ENCODE measurements at regions not wholly inside any gene's neighbourhood (a gene's known extent, or its start where the extent isn't known, plus 50 kb on each side); places are given as distances from the start of the nearest gene placed in this dataset.

- no peaks in the 10 kb centered on the region for H3K4me1 Mint-ChIP-seq (ENCODE audit: low read depth, unreplicated experiment)
- CTCF ChIA-PET = no interaction called here
- no peak overlapping the region for H3K4me3 Mint-ChIP-seq (ENCODE audit: low read depth, unreplicated experiment)
- no peaks in the 10 kb centered on the region for H3K36me3 Mint-ChIP-seq (ENCODE audit: insufficient read depth, unreplicated experiment)
- no TSS peak for BruUV-seq (replicated peaks)
- DNase-seq = no peak
- H3K27me3 Mint-ChIP-seq (ENCODE audit: unreplicated experiment) = peaks cover 100% of the 10 kb centered on the region
- TF ChIP-seq CTCF (IDR thresholded peaks at IDR 0.05; ENCODE audit: unreplicated experiment) = no peak
- intact Hi-C loops (cut with micrococcal nuclease; ENCODE audit: unreplicated experiment) = no loop called here
- no peak overlapping the region for H3K27ac Mint-ChIP-seq (ENCODE audit: unreplicated experiment)
- H3K9me3 Mint-ChIP-seq (ENCODE audit: low read depth, unreplicated experiment) = no peaks in the 10 kb centered on the region
Observed at GRCh38 chr6:33929575-33930288, 125.9 kb upstream of the MLN start.

GRCh38 chr6:33927616-33928015, 123.8 kb upstream of the MLN start:
- TF ChIP-seq CTCF (IDR thresholded peaks at IDR 0.05; ENCODE audit: unreplicated experiment) = no peak
- Mint-ChIP-seq H3K4me1 (ENCODE audit: low read depth, unreplicated experiment) (no peaks in the 10 kb centered on the region), H3K27ac (ENCODE audit: unreplicated experiment) (no peak overlapping the region), H3K9me3 (ENCODE audit: low read depth, unreplicated experiment) (no peaks in the 10 kb centered on the region), H3K4me3 (ENCODE audit: low read depth, unreplicated experiment) (no peak overlapping the region), H3K27me3 (ENCODE audit: unreplicated experiment) (peaks cover 91% of the 10 kb centered on the region), H3K36me3 (ENCODE audit: insufficient read depth, unreplicated experiment) (no peaks in the 10 kb centered on the region)
- no TSS peak for BruUV-seq (replicated peaks)
- intact Hi-C loops (cut with micrococcal nuclease; ENCODE audit: unreplicated experiment) = no loop called here
- no peak for DNase-seq
- CTCF ChIA-PET = no interaction called here

GRCh38 chr6:33927112-33927511, 123.3 kb upstream of the MLN start:
- no peak for DNase-seq
- no TSS peak for BruUV-seq (replicated peaks)
- intact Hi-C loops (cut with micrococcal nuclease; ENCODE audit: unreplicated experiment) = no loop called here
- CTCF ChIA-PET = no interaction called here
- Mint-ChIP-seq H3K27ac (ENCODE audit: unreplicated experiment) (no peak overlapping the region), H3K4me1 (ENCODE audit: low read depth, unreplicated experiment) (no peaks in the 10 kb centered on the region), H3K27me3 (ENCODE audit: unreplicated experiment) (peaks cover 90% of the 10 kb centered on the region), H3K36me3 (ENCODE audit: insufficient read depth, unreplicated experiment) (no peaks in the 10 kb centered on the region), H3K9me3 (ENCODE audit: low read depth, unreplicated experiment) (no peaks in the 10 kb centered on the region), H3K4me3 (ENCODE audit: low read depth, unreplicated experiment) (no peak overlapping the region)
- no peak for TF ChIP-seq CTCF (IDR thresholded peaks at IDR 0.05; ENCODE audit: unreplicated experiment)

- TF ChIP-seq CTCF (IDR thresholded peaks at IDR 0.05; ENCODE audit: unreplicated experiment) = no peak
- no peak overlapping the region for H3K4me3 Mint-ChIP-seq (ENCODE audit: low read depth, unreplicated experiment)
- CTCF ChIA-PET = interaction anchor here (0.8 kb wide), 1 partner anchor 139 kb away, joined by 3 read pairs; no protein-coding TSS in a partner anchor
- H3K27me3 Mint-ChIP-seq (ENCODE audit: unreplicated experiment) = peaks cover 90% of the 10 kb centered on the region
- no peak for DNase-seq
- no peak overlapping the region for H3K27ac Mint-ChIP-seq (ENCODE audit: unreplicated experiment)
- intact Hi-C loops (cut with micrococcal nuclease; ENCODE audit: unreplicated experiment) = no loop called here
- BruUV-seq (replicated peaks) = no TSS peak
- H3K9me3 Mint-ChIP-seq (ENCODE audit: low read depth, unreplicated experiment) = no peaks in the 10 kb centered on the region
- H3K36me3 Mint-ChIP-seq (ENCODE audit: insufficient read depth, unreplicated experiment) = no peaks in the 10 kb centered on the region
- H3K4me1 Mint-ChIP-seq (ENCODE audit: low read depth, unreplicated experiment) = no peaks in the 10 kb centered on the region
Observed at GRCh38 chr6:33926451-33926850, 122.6 kb upstream of the MLN start.

All from Calu3 (cell line).